IMR-90 (cell line): ENCODE measurements at regions not wholly inside any gene's neighbourhood (a gene's known extent, or its start where the extent isn't known, plus 50 kb on each side); places are given as distances from the start of the nearest gene placed in this dataset.

ENCODE experiments used
- ATAC-seq: fragments of 200-7000 bp; cut with Tn5 transposase; 2 replicates; pipeline ENCODE4 v1.9.1; 2020; ENCODE audit warnings: low read depth, mild to moderate bottlenecking, moderate library complexity
- BruUV-seq: library from RNA; stranded (reverse); fragments of 400-500 nt; replicated peaks from 2 replicates; lab custom pipeline; 2021; lab: Mats Ljungman, UMichigan
- CTCF ChIA-PET: fragments of 300-600 bp; formaldehyde crosslinking; extraction: SDS; loops from one replicate; lab custom pipeline; 2021; ENCODE audit warnings: antibody characterized with exemption; lab: Yijun Ruan, JAX
- POLR2A ChIA-PET: fragments of 300-600 bp; sonication (Branson Sonifier 250); formaldehyde crosslinking; loops from one replicate; lab custom pipeline; 2022; ENCODE audit warnings: antibody characterized with exemption; ENCODE audit not compliant: unreplicated experiment; lab: Charles Lee
- DNase-seq: peaks from one replicate; pipeline ENCODE4 v3.0.0; 2013
- H2AFZ ChIP-seq: replicated peaks from 2 replicates; pipeline ENCODE3; 2013; ENCODE audit warnings: low read length, mild to moderate bottlenecking; ENCODE audit not compliant: poor library complexity
- H2AK5ac ChIP-seq: 2 replicates; pipeline ENCODE4 v1.6.1; 2013; ENCODE audit warnings: low read depth, low read length, inconsistent platforms
- H2AK9ac ChIP-seq: replicated peaks from 2 replicates; pipeline ENCODE3; 2013; ENCODE audit warnings: mild to moderate bottlenecking, low read depth, low read length, moderate library complexity; ENCODE audit not compliant: poor library complexity
- H2BK120ac ChIP-seq: 2 replicates; pipeline ENCODE4 v1.6.1; 2013; ENCODE audit warnings: low read depth, low read length, inconsistent platforms
- H2BK15ac ChIP-seq: 3 replicates; pipeline ENCODE4 v1.6.1; 2013; ENCODE audit warnings: low read depth, low read length, inconsistent platforms
- H2BK20ac ChIP-seq: 2 replicates; pipeline ENCODE4 v1.6.1; 2013; ENCODE audit warnings: low read depth, mild to moderate bottlenecking, inconsistent platforms, low read length, moderate library complexity
- H2BK5ac ChIP-seq: 2 replicates; pipeline ENCODE4 v1.6.1; 2013; ENCODE audit warnings: mild to moderate bottlenecking, low read depth, low read length, inconsistent platforms; ENCODE audit not compliant: poor library complexity, severe bottlenecking
- H3K14ac ChIP-seq: replicated peaks from 2 replicates; pipeline ENCODE4 v1.6.1; 2013; ENCODE audit warnings: low read depth, low read length, inconsistent platforms
- H3K18ac ChIP-seq: 2 replicates; pipeline ENCODE4 v1.6.1; 2013; ENCODE audit warnings: low read depth, low read length, control low read depth
- H3K23ac ChIP-seq: 2 replicates; pipeline ENCODE4 v1.6.1; 2013; ENCODE audit warnings: low read depth, low read length, inconsistent platforms
- H3K27ac ChIP-seq: 2 replicates; pipeline ENCODE4 v1.5.1; 2013; ENCODE audit warnings: mild to moderate bottlenecking, control low read depth, low read length; ENCODE audit not compliant: insufficient read depth
- H3K27me3 ChIP-seq: 2 replicates; pipeline ENCODE4 v1.6.1; 2013; ENCODE audit warnings: low read length; ENCODE audit not compliant: control insufficient read depth, insufficient read depth
- H3K36me3 ChIP-seq: 2 replicates; pipeline ENCODE4 v1.6.1; 2013; ENCODE audit warnings: low read length, mixed read lengths; ENCODE audit not compliant: control insufficient read depth, insufficient read depth
- H3K4ac ChIP-seq: 2 replicates; pipeline ENCODE4 v1.6.1; 2013; ENCODE audit warnings: low read depth, low read length, inconsistent platforms
- H3K4me1 ChIP-seq: 2 replicates; pipeline ENCODE4 v1.6.1; 2013; ENCODE audit warnings: low read length, mixed read lengths; ENCODE audit not compliant: control insufficient read depth, insufficient read depth
- H3K4me2 ChIP-seq: 2 replicates; pipeline ENCODE4 v1.6.1; 2013; ENCODE audit warnings: low read depth, mild to moderate bottlenecking, control low read depth, low read length, moderate library complexity
- H3K4me3 ChIP-seq: 2 replicates; pipeline ENCODE4 v1.5.1; 2013; ENCODE audit warnings: low read depth, mild to moderate bottlenecking, control low read depth, low read length, moderate library complexity; ENCODE audit not compliant: insufficient read depth
- H3K56ac ChIP-seq: 2 replicates; pipeline ENCODE4 v1.6.1; 2013; ENCODE audit warnings: low read length, inconsistent platforms; ENCODE audit not compliant: insufficient read depth; ENCODE audit errors: extremely low read depth
- H3K79me1 ChIP-seq, 2 experiments: 2 replicates each; pipeline ENCODE4 v1.6.1; 2013; ENCODE audit warnings: low read length in 2 of 2, inconsistent platforms in 1 of 2, low read depth in 1 of 2
- H3K9ac ChIP-seq: 2 replicates; pipeline ENCODE4 v1.6.1; 2013; ENCODE audit warnings: low read depth, low read length, control low read depth
- H3K9me1 ChIP-seq: 2 replicates; pipeline ENCODE4 v1.6.1; 2013; ENCODE audit warnings: low read length, inconsistent platforms; ENCODE audit not compliant: insufficient read depth
- H3K9me3 ChIP-seq: 2 replicates; pipeline ENCODE4 v1.6.1; 2013; ENCODE audit warnings: low read length; ENCODE audit not compliant: control insufficient read depth, insufficient read depth
- H4K20me1 ChIP-seq: 2 replicates; pipeline ENCODE4 v1.6.1; 2013; ENCODE audit warnings: low read length, inconsistent platforms; ENCODE audit not compliant: insufficient read depth
- H4K5ac ChIP-seq: 2 replicates; pipeline ENCODE4 v1.6.1; 2013; ENCODE audit warnings: mild to moderate bottlenecking, low read depth, low read length, control low read depth
- H4K8ac ChIP-seq, 2 experiments: 2 replicates each; pipeline ENCODE4 v1.6.1; 2013; ENCODE audit warnings: low read depth in 2 of 2, low read length in 2 of 2, control low read depth in 1 of 2, inconsistent platforms in 1 of 2
- H4K91ac ChIP-seq: 2 replicates; pipeline ENCODE4 v1.6.1; 2013; ENCODE audit warnings: low read depth, low read length, inconsistent platforms; ENCODE audit not compliant: insufficient read depth
- CHD1 ChIP-seq: IDR thresholded peaks from 2 replicates; pipeline ENCODE4 v1.6.1; 2012; ENCODE audit warnings: low read depth, low read length, improper control_type of control experiment
- FOS ChIP-seq: fragments of 150-350 bp; IDR thresholded peaks from 2 replicates; pipeline ENCODE4 v1.6.1; 2016; ENCODE audit warnings: low read depth, low read length
- NFE2L2 ChIP-seq: fragments of 150-350 bp; IDR thresholded peaks from 2 replicates; pipeline ENCODE4 v1.6.1; 2016; ENCODE audit warnings: low read depth, mild to moderate bottlenecking, low read length
- WGBS, 2 experiments: methylation state at CpG; one replicate each; pipeline versions ENCODE4 v1.1.5 to v1.1.7; 2013; ENCODE audit warnings: missing lambda C conversion rate in 2 of 2; ENCODE audit not compliant: insufficient read length in 1 of 2; ENCODE audit errors: extremely low coverage in 2 of 2; 5-methylcytosine and 5-hydroxymethylcytosine counted together
- dilution Hi-C: fragments of 300-500 bp; cut with HindIII; formaldehyde crosslinking; loops from one replicate; pipeline ENCODE4 v1.14.3; 2018; ENCODE audit warnings: low sequenced_read_pairs; ENCODE audit not compliant: unreplicated experiment
- in situ Hi-C: fragments of 300-500 bp; cut with MboI; formaldehyde crosslinking; loops from 3 replicates; pipeline ENCODE4 v1.14.3; 2019; ENCODE audit warnings: low sequenced_read_pairs, inconsistent platforms, mixed read lengths
- intact Hi-C: fragments of 100-400 bp; cut with micrococcal nuclease; formaldehyde crosslinking; loops from 2 replicates; pipeline ENCODE4 v1.10.0; 2022

GRCh38 chr1:68590473-68590872, 93.6 kb upstream of the DEPDC1 start:
- Histone ChIP-seq H3K56ac (no peak overlapping the region), H2AFZ (no peak overlapping the region), H3K23ac (no peak overlapping the region), H3K27ac (no peak overlapping the region), H3K9me3 (no peaks in the 10 kb centered on the region), H2BK120ac (no peak overlapping the region), H2BK15ac (no peak overlapping the region), H3K36me3 (no peaks in the 10 kb centered on the region), H4K5ac (no peak overlapping the region), H2AK5ac (no peak overlapping the region), H3K79me1 (no peaks in the 10 kb centered on the region), H4K91ac (no peak overlapping the region), H3K18ac (no peak overlapping the region), H2BK20ac (no peak overlapping the region), H3K4ac (no peak overlapping the region), H2AK9ac (no peak overlapping the region), H4K20me1 (no peaks in the 10 kb centered on the region), H3K27me3 (no peaks in the 10 kb centered on the region), H3K14ac (no peak overlapping the region), H3K4me2 (no peak overlapping the region), H3K9ac (no peak overlapping the region), H3K9me1 (no peaks in the 10 kb centered on the region), H3K4me3 (no peak overlapping the region), H2BK5ac (no peak overlapping the region), H4K8ac (no peak overlapping the region), H3K4me1 (no peaks in the 10 kb centered on the region)
- intact Hi-C loops: loop anchor here (5.0 kb wide), 1 partner anchor 1157 kb away; no protein-coding TSS in a partner anchor
- no peak for TF ChIP-seq NFE2L2
- no peak for TF ChIP-seq CHD1
- no peak for TF ChIP-seq FOS
- dilution Hi-C loops: no loop called here
- DNase-seq (no peak), ATAC-seq (no peak)
- ChIA-PET CTCF (no interaction called here), POLR2A (no interaction called here)
- no TSS peak for BruUV-seq
- in situ Hi-C loops: no loop called here
- 73 to 100% methylated on average over 1 of the region's 1 CpG for WGBS, 2 experiments
